HL-60 (cell line): ENCODE measurements at regions not wholly inside any gene's neighbourhood (a gene's known extent, or its start where the extent isn't known, plus 50 kb on each side); places are given as distances from the start of the nearest gene placed in this dataset.
"Not testable (repeated sequence)": the region's sequence is repeated elsewhere in the genome, so short reads cannot be mapped to it uniquely, and the experiment has no call there.

Experiments used
- GABPA ChIP-seq: IDR thresholded peaks from 2 replicates; pipeline ENCODE4 v1.6.1; 2012; ENCODE audit warnings: low read depth
- POLR2AphosphoS5 ChIP-seq: IDR thresholded peaks from 2 replicates; pipeline ENCODE4 v1.6.1; 2012; ENCODE audit warnings: low read depth
- SPI1 ChIP-seq: IDR thresholded peaks from 2 replicates; pipeline ENCODE4 v1.6.1; 2012; ENCODE audit warnings: low read depth, mild to moderate bottlenecking, borderline replicate concordance
- TF ChIP-seq, protein P1 (sequence below): IDR thresholded peaks from one replicate; pipeline ENCODE4 v1.5.1; 2011; ENCODE audit warnings: low read length, control low read depth, inconsistent platforms; ENCODE audit not compliant: insufficient read depth
- TF ChIP-seq, protein P2 (sequence below): IDR thresholded peaks from 2 replicates; pipeline ENCODE4 v1.6.1; 2012; ENCODE audit warnings: low read depth; ENCODE audit not compliant: insufficient replicate concordance

DNA sequence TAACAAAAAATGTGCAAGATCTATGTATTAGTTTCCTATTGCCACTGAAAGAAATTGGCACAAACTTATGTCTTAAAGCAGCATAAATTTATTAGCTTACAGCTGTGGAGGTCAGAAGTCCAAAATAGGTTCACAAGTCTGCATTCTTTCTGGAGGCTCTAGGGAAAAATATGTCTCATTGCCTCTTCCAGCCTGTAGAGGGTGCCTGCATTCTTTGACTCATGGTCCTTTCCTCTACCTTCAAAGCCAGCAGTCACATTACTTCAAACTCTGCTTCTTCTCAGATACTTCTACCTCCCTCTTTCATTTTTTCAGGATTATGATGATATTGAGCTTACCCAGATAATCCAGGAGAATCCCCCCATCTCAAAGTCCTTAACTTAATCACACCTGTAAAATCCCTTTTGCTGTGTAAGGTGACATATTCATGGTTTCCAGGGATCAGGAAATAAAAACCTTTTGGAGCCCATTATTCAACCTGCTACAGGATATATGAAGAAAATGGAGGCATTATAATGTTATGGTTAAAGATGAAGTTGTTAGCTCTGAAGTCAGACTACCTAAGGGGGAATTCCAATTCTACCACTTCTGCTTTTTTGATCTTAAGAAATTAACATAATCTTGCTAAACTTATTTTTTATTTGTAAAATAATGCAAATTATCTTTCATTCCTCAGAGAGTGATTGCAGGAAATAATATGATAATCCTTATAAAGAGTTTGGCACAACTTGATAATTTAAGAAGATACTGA lies 686.2 kb downstream of the PRIM2 start:
- TF ChIP-seq, protein P1, sequence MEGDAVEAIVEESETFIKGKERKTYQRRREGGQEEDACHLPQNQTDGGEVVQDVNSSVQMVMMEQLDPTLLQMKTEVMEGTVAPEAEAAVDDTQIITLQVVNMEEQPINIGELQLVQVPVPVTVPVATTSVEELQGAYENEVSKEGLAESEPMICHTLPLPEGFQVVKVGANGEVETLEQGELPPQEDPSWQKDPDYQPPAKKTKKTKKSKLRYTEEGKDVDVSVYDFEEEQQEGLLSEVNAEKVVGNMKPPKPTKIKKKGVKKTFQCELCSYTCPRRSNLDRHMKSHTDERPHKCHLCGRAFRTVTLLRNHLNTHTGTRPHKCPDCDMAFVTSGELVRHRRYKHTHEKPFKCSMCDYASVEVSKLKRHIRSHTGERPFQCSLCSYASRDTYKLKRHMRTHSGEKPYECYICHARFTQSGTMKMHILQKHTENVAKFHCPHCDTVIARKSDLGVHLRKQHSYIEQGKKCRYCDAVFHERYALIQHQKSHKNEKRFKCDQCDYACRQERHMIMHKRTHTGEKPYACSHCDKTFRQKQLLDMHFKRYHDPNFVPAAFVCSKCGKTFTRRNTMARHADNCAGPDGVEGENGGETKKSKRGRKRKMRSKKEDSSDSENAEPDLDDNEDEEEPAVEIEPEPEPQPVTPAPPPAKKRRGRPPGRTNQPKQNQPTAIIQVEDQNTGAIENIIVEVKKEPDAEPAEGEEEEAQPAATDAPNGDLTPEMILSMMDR, result peak; percentile 1
- not testable (repeated sequence) for TF ChIP-seq POLR2AphosphoS5, GABPA
- TF ChIP-seq, protein P2, sequence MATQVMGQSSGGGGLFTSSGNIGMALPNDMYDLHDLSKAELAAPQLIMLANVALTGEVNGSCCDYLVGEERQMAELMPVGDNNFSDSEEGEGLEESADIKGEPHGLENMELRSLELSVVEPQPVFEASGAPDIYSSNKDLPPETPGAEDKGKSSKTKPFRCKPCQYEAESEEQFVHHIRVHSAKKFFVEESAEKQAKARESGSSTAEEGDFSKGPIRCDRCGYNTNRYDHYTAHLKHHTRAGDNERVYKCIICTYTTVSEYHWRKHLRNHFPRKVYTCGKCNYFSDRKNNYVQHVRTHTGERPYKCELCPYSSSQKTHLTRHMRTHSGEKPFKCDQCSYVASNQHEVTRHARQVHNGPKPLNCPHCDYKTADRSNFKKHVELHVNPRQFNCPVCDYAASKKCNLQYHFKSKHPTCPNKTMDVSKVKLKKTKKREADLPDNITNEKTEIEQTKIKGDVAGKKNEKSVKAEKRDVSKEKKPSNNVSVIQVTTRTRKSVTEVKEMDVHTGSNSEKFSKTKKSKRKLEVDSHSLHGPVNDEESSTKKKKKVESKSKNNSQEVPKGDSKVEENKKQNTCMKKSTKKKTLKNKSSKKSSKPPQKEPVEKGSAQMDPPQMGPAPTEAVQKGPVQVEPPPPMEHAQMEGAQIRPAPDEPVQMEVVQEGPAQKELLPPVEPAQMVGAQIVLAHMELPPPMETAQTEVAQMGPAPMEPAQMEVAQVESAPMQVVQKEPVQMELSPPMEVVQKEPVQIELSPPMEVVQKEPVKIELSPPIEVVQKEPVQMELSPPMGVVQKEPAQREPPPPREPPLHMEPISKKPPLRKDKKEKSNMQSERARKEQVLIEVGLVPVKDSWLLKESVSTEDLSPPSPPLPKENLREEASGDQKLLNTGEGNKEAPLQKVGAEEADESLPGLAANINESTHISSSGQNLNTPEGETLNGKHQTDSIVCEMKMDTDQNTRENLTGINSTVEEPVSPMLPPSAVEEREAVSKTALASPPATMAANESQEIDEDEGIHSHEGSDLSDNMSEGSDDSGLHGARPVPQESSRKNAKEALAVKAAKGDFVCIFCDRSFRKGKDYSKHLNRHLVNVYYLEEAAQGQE, result not testable (repeated sequence)
- TF ChIP-seq SPI1, result peak; percentile 34
